NCI-H1048 (cell line): ENCODE measurements at regions not wholly inside any gene's neighbourhood (a gene's known extent, or its start where the extent isn't known, plus 50 kb on each side); places are given as distances from the start of the nearest gene placed in this dataset.
"Not testable (repeated sequence)": the region's sequence is repeated elsewhere in the genome, so short reads cannot be mapped to it uniquely, and the experiment has no call there.

Experiments
- DNase-seq: peaks from one replicate; lab custom pipeline; 2025; lab: John Stamatoyannopoulos, UW

- no peak for DNase-seq
Measured at GRCh38 chr3:95645291-95645690, 1169.1 kb upstream of the EPHA6 start.

- DNase-seq, result no peak
Measured at GRCh38 chr3:95654570-95655362, 1159.6 kb upstream of the EPHA6 start.

- no peak for DNase-seq
Measured at GRCh38 chr3:95655363-95655986, 1158.9 kb upstream of the EPHA6 start.

- DNase-seq, result no peak
Measured at GRCh38 chr3:95670765-95671164, 1143.6 kb upstream of the EPHA6 start.

- DNase-seq, result no peak
Measured at GRCh38 chr3:95673215-95673614, 1141.2 kb upstream of the EPHA6 start.

- DNase-seq, result no peak
Measured at GRCh38 chr3:95705786-95706418, 1108.5 kb upstream of the EPHA6 start.

- no peak for DNase-seq
Measured at GRCh38 chr3:95707268-95707667, 1107.1 kb upstream of the EPHA6 start.

GRCh38 chr3:95710684-95711083 is 1103.7 kb upstream of the EPHA6 start:
- DNase-seq, result no peak

GRCh38 chr3:95711789-95712188 is 1102.6 kb upstream of the EPHA6 start:
- no peak for DNase-seq

- no peak for DNase-seq
Measured at GRCh38 chr3:95715128-95715527, 1099.3 kb upstream of the EPHA6 start.

GRCh38 chr3:95717048-95717447 is 1097.3 kb upstream of the EPHA6 start:
- no peak for DNase-seq

- DNase-seq, result no peak
Measured at GRCh38 chr3:95718168-95718567, 1096.2 kb upstream of the EPHA6 start.

- DNase-seq, result no peak
Measured at GRCh38 chr3:95719481-95719880, 1094.9 kb upstream of the EPHA6 start.

GRCh38 chr3:95721938-95722337 is 1092.5 kb upstream of the EPHA6 start:
- no peak for DNase-seq

GRCh38 chr3:95725770-95726169 is 1088.6 kb upstream of the EPHA6 start:
- DNase-seq, result no peak

- DNase-seq, result no peak
Measured at GRCh38 chr3:95731753-95732152, 1082.6 kb upstream of the EPHA6 start.

GRCh38 chr3:95733336-95733735 is 1081.1 kb upstream of the EPHA6 start:
- DNase-seq, result no peak

GRCh38 chr3:95738045-95738444 is 1076.3 kb upstream of the EPHA6 start:
- DNase-seq, result no peak

GRCh38 chr3:95744896-95745295 is 1069.5 kb upstream of the EPHA6 start:
- not testable (repeated sequence) for DNase-seq

GRCh38 chr3:95750097-95750496 is 1064.3 kb upstream of the EPHA6 start:
- no peak for DNase-seq

- no peak for DNase-seq
Measured at GRCh38 chr3:95751509-95751908, 1062.9 kb upstream of the EPHA6 start.

- DNase-seq, result no peak
Measured at GRCh38 chr3:95752199-95752598, 1062.2 kb upstream of the EPHA6 start.

- no peak for DNase-seq
Measured at GRCh38 chr3:95758707-95759106, 1055.7 kb upstream of the EPHA6 start.
